WTC11 (cell line): ENCODE measurements at regions not wholly inside any gene's neighbourhood (a gene's known extent, or its start where the extent isn't known, plus 50 kb on each side); places are given as distances from the start of the nearest gene placed in this dataset.

Experiments used
- ATAC-seq: fragments of 200-7000 bp; cut with Tn5 transposase; 2 replicates; pipeline ENCODE4 v1.10.0; 2021; ENCODE audit warnings: mild to moderate bottlenecking, moderate library complexity
- CTCF ChIA-PET: fragments of 300-600 bp; sonication (Branson Sonifier 250); formaldehyde crosslinking; loops from one replicate; lab custom pipeline; 2021; ENCODE audit warnings: antibody characterized with exemption; lab: Charles Lee
- POLR2A ChIA-PET: fragments of 350-600 bp; sonication (Branson Sonifier 250); formaldehyde crosslinking; loops from one replicate; lab custom pipeline; 2021; ENCODE audit warnings: antibody characterized with exemption; lab: Charles Lee
- DNase-seq: peaks from one replicate; pipeline ENCODE4 v3.0.0; 2021; ENCODE audit warnings: low spot score
- H3K27ac Mint-ChIP-seq: 2 replicates; pipeline ENCODE4 v1.8.0; 2021; ENCODE audit warnings: mixed read lengths
- H3K27me3 Mint-ChIP-seq: 2 replicates; pipeline ENCODE4 v1.8.0; 2021; ENCODE audit warnings: low read depth, mild to moderate bottlenecking, moderate library complexity, mixed read lengths
- H3K36me3 Mint-ChIP-seq: 2 replicates; pipeline ENCODE4 v1.8.0; 2021; ENCODE audit warnings: mixed read lengths
- H3K4me1 Mint-ChIP-seq: 2 replicates; pipeline ENCODE4 v1.8.0; 2022; ENCODE audit warnings: mixed read lengths
- H3K4me3 Mint-ChIP-seq: 2 replicates; pipeline ENCODE4 v1.8.0; 2021; ENCODE audit warnings: mild to moderate bottlenecking, moderate library complexity, mixed read lengths
- H3K9me3 Mint-ChIP-seq: 2 replicates; pipeline ENCODE4 v1.8.0; 2021; ENCODE audit warnings: mixed read lengths
- CREB1 ChIP-seq: sonication (generic); formaldehyde crosslinking; IDR thresholded peaks from 2 replicates; pipeline ENCODE4 v1.8.0; 2023; ENCODE audit warnings: mild to moderate bottlenecking, missing genetic modification reagents
- GABPB1 ChIP-seq: sonication (generic); formaldehyde crosslinking; IDR thresholded peaks from 2 replicates; pipeline ENCODE4 v1.8.1; 2023; ENCODE audit warnings: mild to moderate bottlenecking, missing genetic modification reagents
- GTF2I ChIP-seq: fragments of 250-450 bp; sonication (Bioruptor Pico); conservative IDR thresholded peaks from 2 replicates; pipeline ENCODE4 v1.4.0; 2021; ENCODE audit warnings: mild to moderate bottlenecking
- IRF2 ChIP-seq: sonication (generic); formaldehyde crosslinking; IDR thresholded peaks from 2 replicates; pipeline ENCODE4 v1.8.0; 2022; ENCODE audit warnings: low read depth, missing genetic modification reagents, borderline replicate concordance
- JAZF1 ChIP-seq: fragments of 250-450 bp; sonication (Bioruptor Pico); IDR thresholded peaks from 2 replicates; pipeline ENCODE4 v1.9.0; 2021; ENCODE audit warnings: moderate library complexity, mild to moderate bottlenecking, inconsistent platforms
- MXD4 ChIP-seq: fragments of 250-450 bp; sonication (Bioruptor Pico); IDR thresholded peaks from 2 replicates; pipeline ENCODE4 v1.8.0; 2021; ENCODE audit warnings: mild to moderate bottlenecking, moderate library complexity, borderline replicate concordance
- RELA ChIP-seq: sonication (generic); formaldehyde crosslinking; IDR thresholded peaks from 2 replicates; pipeline ENCODE4 v1.8.1; 2022; ENCODE audit warnings: missing genetic modification reagents, mild to moderate bottlenecking, borderline replicate concordance
- ZSCAN18 ChIP-seq: fragments of 250-450 bp; sonication (Bioruptor Pico); IDR thresholded peaks from 2 replicates; pipeline ENCODE4 v2.1.2; 2022; ENCODE audit warnings: mild to moderate bottlenecking, moderate library complexity

- TF ChIP-seq IRF2 (CRISPR knock-in tag): no peak
- TF ChIP-seq MXD4 (CRISPR knock-in tag): no peak
- TF ChIP-seq JAZF1 (CRISPR knock-in tag): no peak
- no peak for TF ChIP-seq CREB1 (CRISPR knock-in tag)
- TF ChIP-seq RELA: no peak
- no peak for TF ChIP-seq ZSCAN18 (CRISPR knock-in tag)
These were observed 51.7 kb upstream of the TUT7 start (continued) for GRCh38 chr9:86405926-86406325.

GRCh38 chr9:86405086-86405491, 50.9 kb upstream of the TUT7 start:
- no peaks in the 10 kb centered on the region for H3K9me3 Mint-ChIP-seq
- POLR2A ChIA-PET: no interaction called here
- ATAC-seq: no peak
- H3K4me1 Mint-ChIP-seq: peaks cover 15% of the 10 kb centered on the region
- no peak for TF ChIP-seq GTF2I (CRISPR knock-in tag)
- TF ChIP-seq GABPB1 (CRISPR knock-in tag): peak; percentile 70; the same call in 1 of the 2 replicates
- CTCF ChIA-PET: interaction anchor here (1.2 kb wide), 1 partner anchor 9 kb away, joined by 8 read pairs; no protein-coding TSS in a partner anchor
- no peak for DNase-seq
- peaks cover 97% of the 10 kb centered on the region for H3K27me3 Mint-ChIP-seq
- no peak overlapping the region for H3K27ac Mint-ChIP-seq
- H3K36me3 Mint-ChIP-seq: no peaks in the 10 kb centered on the region
- no peak overlapping the region for H3K4me3 Mint-ChIP-seq
